ENCODE measurements at regions not wholly inside any gene's neighbourhood (a gene's known extent, or its start where the extent isn't known, plus 50 kb on each side); places are given as distances from the start of the nearest gene placed in this dataset.

DNA sequence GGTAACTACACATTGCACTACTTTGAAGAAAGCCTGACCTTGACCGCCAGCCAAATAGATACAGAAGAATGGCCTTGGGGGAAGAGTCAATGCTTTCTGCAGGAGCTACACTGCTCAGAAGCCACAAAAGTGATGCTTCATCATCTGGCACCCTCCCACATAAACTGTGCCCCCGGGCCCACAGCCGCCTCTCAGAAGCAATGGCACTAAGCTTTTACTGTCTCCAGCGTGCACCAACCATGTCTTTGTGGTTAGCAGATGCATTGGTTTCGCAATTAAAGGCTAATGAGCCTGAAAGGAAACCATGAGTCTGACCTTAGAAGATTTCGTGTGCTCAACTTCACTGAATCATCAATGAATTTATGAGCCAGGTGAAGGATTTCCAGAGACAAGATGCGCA, 209.4 kb upstream of the TRIB2 start:
- intact Hi-C loops (cut with DNase I) = no loop called here
- H3K27ac ChIP-seq = no peak overlapping the region
- no peaks in the 10 kb centered on the region for H3K27me3 ChIP-seq
- H3K36me3 ChIP-seq = no peaks in the 10 kb centered on the region
- no peaks in the 10 kb centered on the region for H3K9me3 ChIP-seq
- no peak for DNase-seq
- TF ChIP-seq, protein P1, sequence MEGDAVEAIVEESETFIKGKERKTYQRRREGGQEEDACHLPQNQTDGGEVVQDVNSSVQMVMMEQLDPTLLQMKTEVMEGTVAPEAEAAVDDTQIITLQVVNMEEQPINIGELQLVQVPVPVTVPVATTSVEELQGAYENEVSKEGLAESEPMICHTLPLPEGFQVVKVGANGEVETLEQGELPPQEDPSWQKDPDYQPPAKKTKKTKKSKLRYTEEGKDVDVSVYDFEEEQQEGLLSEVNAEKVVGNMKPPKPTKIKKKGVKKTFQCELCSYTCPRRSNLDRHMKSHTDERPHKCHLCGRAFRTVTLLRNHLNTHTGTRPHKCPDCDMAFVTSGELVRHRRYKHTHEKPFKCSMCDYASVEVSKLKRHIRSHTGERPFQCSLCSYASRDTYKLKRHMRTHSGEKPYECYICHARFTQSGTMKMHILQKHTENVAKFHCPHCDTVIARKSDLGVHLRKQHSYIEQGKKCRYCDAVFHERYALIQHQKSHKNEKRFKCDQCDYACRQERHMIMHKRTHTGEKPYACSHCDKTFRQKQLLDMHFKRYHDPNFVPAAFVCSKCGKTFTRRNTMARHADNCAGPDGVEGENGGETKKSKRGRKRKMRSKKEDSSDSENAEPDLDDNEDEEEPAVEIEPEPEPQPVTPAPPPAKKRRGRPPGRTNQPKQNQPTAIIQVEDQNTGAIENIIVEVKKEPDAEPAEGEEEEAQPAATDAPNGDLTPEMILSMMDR (IDR thresholded peaks at IDR 0.05) = no peak
- H3K9ac ChIP-seq (ENCODE audit: low read depth in 2 of 2, low read length in 2 of 2) = no peak overlapping the region
- no peak overlapping the region for H3K4me3 ChIP-seq
- H3K4me1 ChIP-seq = no peaks in the 10 kb centered on the region

DNA sequence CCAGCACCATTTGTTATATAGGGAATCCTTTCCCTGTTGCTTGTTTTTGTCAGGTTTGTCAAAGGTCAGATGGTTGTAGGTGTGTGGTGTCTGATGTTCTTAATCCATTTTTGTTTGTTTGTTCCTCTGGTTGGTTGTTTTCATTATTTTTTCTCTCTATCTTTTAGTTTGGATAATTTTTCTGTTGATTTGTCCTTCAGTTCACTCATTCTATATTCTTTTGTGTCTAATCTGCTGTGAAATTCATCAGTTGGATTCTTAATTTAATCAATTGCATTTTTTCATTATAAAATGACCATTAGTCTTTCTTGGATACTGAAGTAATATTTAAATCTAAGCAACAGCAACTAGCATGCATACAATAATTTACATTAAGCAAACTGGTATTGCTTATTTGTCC, 206.7 kb upstream of the TRIB2 start:
- intact Hi-C loops (cut with DNase I) = no loop called here
- TF ChIP-seq, protein P1 (IDR thresholded peaks at IDR 0.05) = no peak
- Histone ChIP-seq H3K4me3 (no peak overlapping the region), H3K36me3 (no peaks in the 10 kb centered on the region), H3K27ac (no peak overlapping the region), H3K27me3 (no peaks in the 10 kb centered on the region), H3K4me1 (no peaks in the 10 kb centered on the region), H3K9me3 (no peaks in the 10 kb centered on the region), H3K9ac (ENCODE audit: low read depth in 2 of 2, low read length in 2 of 2) (no peak overlapping the region)
- DNase-seq = no peak

DNA sequence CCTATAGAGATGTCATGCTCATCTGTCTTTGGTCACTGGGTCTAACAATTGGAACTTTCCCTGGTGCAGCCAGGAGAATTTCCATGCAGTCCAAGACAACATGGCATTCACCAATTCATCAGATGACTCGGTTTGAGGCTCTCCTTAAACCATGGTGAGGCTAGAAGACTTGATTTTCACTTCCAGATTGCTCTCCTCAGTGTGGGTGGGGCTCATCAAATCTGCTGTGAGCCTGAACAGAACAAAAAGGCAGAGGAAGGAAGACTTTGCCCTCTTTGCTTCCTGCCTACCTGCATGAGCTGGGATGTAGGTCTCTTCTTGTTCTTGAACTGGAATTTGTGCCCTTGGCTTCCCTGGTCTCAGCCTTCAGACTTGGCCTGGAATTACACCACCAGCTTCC, 203.4 kb upstream of the TRIB2 start:
- H3K4me3 ChIP-seq = no peak overlapping the region
- H3K27ac ChIP-seq = no peak overlapping the region
- H3K9me3 ChIP-seq = no peaks in the 10 kb centered on the region
- H3K4me1 ChIP-seq = no peaks in the 10 kb centered on the region
- H3K36me3 ChIP-seq = no peaks in the 10 kb centered on the region
- H3K9ac ChIP-seq (ENCODE audit: low read depth in 2 of 2, low read length in 2 of 2) = no peak overlapping the region
- TF ChIP-seq, protein P1 (IDR thresholded peaks at IDR 0.05) = no peak
- DNase-seq = no peak
- intact Hi-C loops (cut with DNase I) = no loop called here
- H3K27me3 ChIP-seq = no peaks in the 10 kb centered on the region

DNA sequence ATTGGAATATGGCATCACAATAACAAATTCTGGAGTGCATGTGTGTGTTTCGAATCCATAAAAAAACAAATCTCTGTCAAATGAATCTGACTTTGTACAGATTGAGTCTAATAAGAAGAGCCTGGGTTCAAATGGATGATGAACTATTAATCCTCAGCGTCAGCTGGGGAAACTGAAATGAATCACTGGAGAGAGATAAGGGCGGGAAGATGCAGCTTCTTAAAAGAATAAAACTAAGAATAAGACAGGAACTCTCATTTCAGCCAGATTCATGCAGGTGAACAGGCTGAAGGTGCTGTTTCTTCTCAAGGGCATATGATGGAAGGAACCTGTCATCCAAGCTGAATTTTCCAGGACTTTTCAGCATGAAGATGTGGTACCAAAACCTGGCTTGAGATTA, 202.6 kb upstream of the TRIB2 start:
- no peaks in the 10 kb centered on the region for H3K9me3 ChIP-seq
- TF ChIP-seq, protein P1 (IDR thresholded peaks at IDR 0.05) = no peak
- no peak overlapping the region for H3K4me3 ChIP-seq
- no peak for DNase-seq
- no peak overlapping the region for H3K9ac ChIP-seq (ENCODE audit: low read depth in 2 of 2, low read length in 2 of 2)
- H3K27me3 ChIP-seq = no peaks in the 10 kb centered on the region
- no peak overlapping the region for H3K27ac ChIP-seq
- H3K36me3 ChIP-seq = no peaks in the 10 kb centered on the region
- H3K4me1 ChIP-seq = no peaks in the 10 kb centered on the region
- intact Hi-C loops (cut with DNase I) = no loop called here

DNA sequence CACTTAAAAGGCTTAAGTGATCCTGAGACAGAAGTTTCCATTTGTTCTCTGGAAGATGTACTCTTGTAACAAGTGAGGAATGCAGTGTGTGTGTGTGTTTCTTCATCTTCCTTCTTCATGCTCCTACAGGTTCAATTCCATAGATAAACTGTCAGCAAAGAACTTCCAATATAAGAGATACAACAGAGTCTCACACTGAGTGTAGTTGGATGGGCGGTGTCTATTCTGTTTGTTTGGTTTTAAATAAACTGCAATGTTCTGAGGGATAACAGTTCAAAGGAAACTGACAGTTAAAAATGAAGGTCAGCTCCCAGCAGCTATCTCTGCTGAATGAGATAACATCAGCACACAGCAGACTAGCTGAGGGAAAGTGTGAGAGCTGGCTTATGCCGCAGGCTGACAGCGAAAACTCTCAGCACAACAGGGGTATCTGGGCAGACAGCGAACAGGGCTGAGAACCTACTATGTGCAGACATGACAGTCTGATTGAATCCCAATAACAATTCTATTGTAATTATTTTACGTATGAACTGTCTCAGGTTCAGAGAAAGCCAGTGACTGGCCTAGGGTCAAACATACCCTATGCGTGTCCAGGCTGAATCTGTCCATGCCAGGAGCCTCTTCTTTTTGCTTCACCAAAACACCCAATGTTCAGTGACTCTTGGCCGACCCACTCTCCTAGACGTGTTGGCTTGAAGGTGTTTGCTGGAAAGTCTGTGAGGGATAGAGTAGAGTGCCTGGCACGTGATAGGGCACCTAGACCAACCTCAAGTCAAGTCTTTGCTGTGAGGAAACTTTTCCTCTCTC, 201.9 kb upstream of the TRIB2 start:
- no peak for DNase-seq
- intact Hi-C loops (cut with DNase I) = no loop called here
- TF ChIP-seq, protein P1 (IDR thresholded peaks at IDR 0.05) = no peak
- Histone ChIP-seq H3K9ac (ENCODE audit: low read depth in 2 of 2, low read length in 2 of 2) (no peak overlapping the region), H3K4me3 (no peak overlapping the region), H3K27ac (no peak overlapping the region), H3K9me3 (no peaks in the 10 kb centered on the region), H3K27me3 (no peaks in the 10 kb centered on the region), H3K36me3 (no peaks in the 10 kb centered on the region), H3K4me1 (no peaks in the 10 kb centered on the region)

Measured in colonic mucosa (tissue), 4 donors.